Ascending aorta (tissue), 2 donors: ENCODE measurements at regions not wholly inside any gene's neighbourhood (a gene's known extent, or its start where the extent isn't known, plus 50 kb on each side); places are given as distances from the start of the nearest gene placed in this dataset.

Source experiments
- DNase-seq, 2 donors: peaks; one replicate each; pipeline ENCODE4 v3.0.0-alpha.2; 2019; ENCODE audit warnings: low spot score in 2 of 2
- H3K27ac ChIP-seq, 2 donors: fragments of 200-600 bp; sonication (generic); one replicate each; pipeline ENCODE4 v1.5.1; 2016 to 2017; ENCODE audit warnings: mild to moderate bottlenecking in 1 of 2
- H3K27me3 ChIP-seq: fragments of 200-600 bp; sonication (generic); one replicate; pipeline ENCODE4 v1.5.1; 2017
- H3K36me3 ChIP-seq, 2 donors: fragments of 200-600 bp; sonication (generic); one replicate each; pipeline ENCODE4 v1.5.1; 2016
- H3K4me1 ChIP-seq, 2 donors: fragments of 200-600 bp; sonication (generic); one replicate each; pipeline ENCODE4 v1.5.1; 2016 to 2017; ENCODE audit warnings: mild to moderate bottlenecking in 1 of 2
- H3K4me3 ChIP-seq, 2 donors: fragments of 200-600 bp; sonication (generic); one replicate each; pipeline ENCODE4 v1.5.1; 2016 to 2017; ENCODE audit warnings: mild to moderate bottlenecking in 1 of 2
- H3K9me3 ChIP-seq, 2 donors: fragments of 200-600 bp; sonication (generic); one replicate each; pipeline ENCODE4 v1.5.1; 2016
- intact Hi-C: fragments of 100-400 bp; cut with DNase I; formaldehyde crosslinking; loops from one replicate; pipeline ENCODE4 v1.15.1; 2023
- TF ChIP-seq, protein P1 (sequence below), 3 experiments: fragments of 200-600 bp in 2 of 3; fragments of 450-650 bp in 1 of 3; sonication (generic) in 2 of 3; IDR thresholded peaks; one replicate each; pipeline ENCODE4 v1.5.1; 2016 to 2019; ENCODE audit warnings: antibody characterized with exemption in 3 of 3, mild to moderate bottlenecking in 1 of 3, moderate library complexity in 1 of 3

DNA sequence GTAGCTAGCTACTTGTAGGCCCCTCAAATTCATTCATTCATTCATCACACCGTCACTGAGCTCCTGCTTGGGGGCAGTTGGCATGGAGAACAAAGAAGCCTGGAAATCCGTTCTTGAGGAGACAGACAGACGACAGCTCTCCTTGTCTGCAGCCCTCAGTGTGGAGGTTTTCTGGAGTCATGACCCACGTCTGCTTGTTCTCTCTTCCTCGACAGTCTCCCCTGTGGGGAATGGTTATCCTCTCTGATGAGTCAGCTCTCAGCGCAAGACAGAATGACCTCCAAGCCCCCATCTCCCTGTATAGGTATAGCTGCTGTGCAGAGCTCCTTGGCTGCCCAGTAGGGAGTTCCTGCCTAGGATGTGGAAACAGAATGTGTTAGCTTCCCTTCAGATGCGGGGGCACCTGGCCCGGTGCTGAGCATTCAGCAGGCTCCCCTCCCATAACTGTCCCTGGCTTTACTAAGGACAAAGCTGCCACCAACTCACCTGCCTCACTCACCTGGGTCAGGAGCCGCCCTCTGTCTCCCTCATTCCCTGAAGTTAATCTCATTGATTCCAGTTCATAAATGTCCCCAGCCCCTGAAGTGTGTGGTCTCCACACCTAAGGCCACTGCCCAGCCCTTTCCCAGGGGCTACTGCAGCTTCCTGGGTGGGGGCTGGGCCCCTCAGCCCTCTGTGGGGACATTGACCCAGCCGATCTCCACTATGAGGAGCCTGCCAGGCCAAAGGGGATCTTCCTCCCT lies 124.7 kb downstream of the ACKR3 start:
- peaks cover 0 to 11% of the 10 kb centered on the region in 2 donors for H3K4me1 ChIP-seq
- intact Hi-C loops = no loop called here
- no peaks in the 10 kb centered on the region for H3K36me3 ChIP-seq
- DNase-seq = no peak
- TF ChIP-seq, protein P1, sequence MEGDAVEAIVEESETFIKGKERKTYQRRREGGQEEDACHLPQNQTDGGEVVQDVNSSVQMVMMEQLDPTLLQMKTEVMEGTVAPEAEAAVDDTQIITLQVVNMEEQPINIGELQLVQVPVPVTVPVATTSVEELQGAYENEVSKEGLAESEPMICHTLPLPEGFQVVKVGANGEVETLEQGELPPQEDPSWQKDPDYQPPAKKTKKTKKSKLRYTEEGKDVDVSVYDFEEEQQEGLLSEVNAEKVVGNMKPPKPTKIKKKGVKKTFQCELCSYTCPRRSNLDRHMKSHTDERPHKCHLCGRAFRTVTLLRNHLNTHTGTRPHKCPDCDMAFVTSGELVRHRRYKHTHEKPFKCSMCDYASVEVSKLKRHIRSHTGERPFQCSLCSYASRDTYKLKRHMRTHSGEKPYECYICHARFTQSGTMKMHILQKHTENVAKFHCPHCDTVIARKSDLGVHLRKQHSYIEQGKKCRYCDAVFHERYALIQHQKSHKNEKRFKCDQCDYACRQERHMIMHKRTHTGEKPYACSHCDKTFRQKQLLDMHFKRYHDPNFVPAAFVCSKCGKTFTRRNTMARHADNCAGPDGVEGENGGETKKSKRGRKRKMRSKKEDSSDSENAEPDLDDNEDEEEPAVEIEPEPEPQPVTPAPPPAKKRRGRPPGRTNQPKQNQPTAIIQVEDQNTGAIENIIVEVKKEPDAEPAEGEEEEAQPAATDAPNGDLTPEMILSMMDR (IDR thresholded peaks at IDR 0.05) = no peak
- H3K4me3 ChIP-seq = no peak overlapping the region
- no peak overlapping the region for H3K27ac ChIP-seq
- no peaks in the 10 kb centered on the region for H3K27me3 ChIP-seq
- no peaks in the 10 kb centered on the region for H3K9me3 ChIP-seq

DNA sequence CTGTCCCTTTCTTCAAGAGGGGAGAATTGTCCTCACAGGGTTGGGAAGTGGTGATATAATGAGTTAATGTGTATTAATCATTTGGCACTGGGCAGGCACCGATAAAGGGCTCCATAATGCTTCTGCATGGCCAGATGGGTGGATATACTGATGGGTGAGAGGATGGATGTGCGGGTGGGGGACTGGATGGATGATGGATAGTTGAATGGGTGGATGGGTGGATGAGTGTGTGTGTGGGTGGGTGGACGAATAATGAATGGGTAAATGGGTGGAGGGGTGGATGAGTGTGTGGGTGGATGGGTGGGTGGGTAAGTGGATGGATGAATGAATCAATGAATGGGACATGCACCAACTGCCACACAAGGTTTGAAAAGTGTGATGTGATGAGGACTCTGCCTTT lies 127.2 kb downstream of the ACKR3 start:
- Histone ChIP-seq H3K36me3 (no peaks in the 10 kb centered on the region), H3K4me1 (no peaks in the 10 kb centered on the region), H3K9me3 (no peaks in the 10 kb centered on the region), H3K27me3 (no peaks in the 10 kb centered on the region), H3K4me3 (no peak overlapping the region), H3K27ac (no peak overlapping the region)
- no peak for DNase-seq
- TF ChIP-seq, protein P1 (IDR thresholded peaks at IDR 0.05) = no peak
- intact Hi-C loops = no loop called here

DNA sequence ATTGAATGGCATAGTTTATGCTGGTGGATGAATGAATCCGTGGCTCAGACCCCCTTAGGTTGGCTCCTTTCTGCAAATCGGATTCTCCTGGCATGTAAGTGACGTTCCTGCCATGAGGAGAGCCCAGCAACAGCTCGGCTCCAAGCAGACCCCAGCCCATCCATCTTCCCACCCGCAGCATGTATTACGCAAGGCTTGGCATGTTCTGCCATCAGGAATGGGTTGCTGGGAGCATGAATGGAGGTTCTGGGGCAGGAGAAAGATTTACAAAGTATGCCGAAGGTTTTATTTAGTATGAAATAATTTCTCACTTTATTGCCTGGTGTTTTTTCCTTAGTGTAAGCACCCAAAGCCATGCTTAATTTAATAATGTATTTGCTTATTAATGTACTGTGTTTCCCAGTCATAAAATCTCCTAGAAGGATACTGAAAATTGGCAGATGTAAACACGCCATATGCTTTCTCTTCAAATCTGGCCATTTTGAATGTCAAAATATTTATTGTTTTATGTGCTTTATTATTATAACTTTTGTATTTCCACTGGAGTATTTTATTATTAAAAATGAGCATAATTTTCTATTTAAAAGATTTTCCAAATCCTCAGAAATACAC lies 128.5 kb downstream of the ACKR3 start:
- Histone ChIP-seq H3K36me3 (no peaks in the 10 kb centered on the region), H3K9me3 (no peaks in the 10 kb centered on the region), H3K27me3 (no peaks in the 10 kb centered on the region), H3K27ac (no peak overlapping the region), H3K4me1 (no peaks in the 10 kb centered on the region), H3K4me3 (no peak overlapping the region)
- TF ChIP-seq, protein P1 (IDR thresholded peaks at IDR 0.05) = no peak
- intact Hi-C loops = no loop called here
- no peak for DNase-seq

DNA sequence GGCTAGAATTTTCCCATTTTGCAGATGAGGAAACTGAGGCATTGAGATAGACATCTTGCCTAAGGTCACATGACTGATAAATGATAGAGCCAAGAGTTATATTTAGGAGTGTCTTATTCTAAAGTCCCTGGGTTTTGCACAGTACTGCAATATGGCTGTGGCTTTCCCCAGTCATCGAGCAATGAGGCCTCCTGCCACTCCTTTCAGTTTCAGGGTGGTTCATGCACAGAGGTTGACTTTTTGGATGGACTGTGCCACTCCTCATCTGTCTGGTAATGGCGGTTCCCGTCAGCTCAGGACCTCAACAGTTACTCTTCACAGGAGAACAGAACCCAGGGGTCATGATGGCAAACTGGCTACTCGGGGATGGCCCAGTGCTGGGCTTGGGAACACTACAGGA lies 131.1 kb downstream of the ACKR3 start:
- TF ChIP-seq, protein P1 (IDR thresholded peaks at IDR 0.05) = no peak
- no peak for DNase-seq
- Histone ChIP-seq H3K27ac (no peak overlapping the region), H3K36me3 (no peaks in the 10 kb centered on the region), H3K27me3 (no peaks in the 10 kb centered on the region), H3K9me3 (no peaks in the 10 kb centered on the region), H3K4me1 (no peaks in the 10 kb centered on the region), H3K4me3 (no peak overlapping the region)
- intact Hi-C loops = no loop called here

DNA sequence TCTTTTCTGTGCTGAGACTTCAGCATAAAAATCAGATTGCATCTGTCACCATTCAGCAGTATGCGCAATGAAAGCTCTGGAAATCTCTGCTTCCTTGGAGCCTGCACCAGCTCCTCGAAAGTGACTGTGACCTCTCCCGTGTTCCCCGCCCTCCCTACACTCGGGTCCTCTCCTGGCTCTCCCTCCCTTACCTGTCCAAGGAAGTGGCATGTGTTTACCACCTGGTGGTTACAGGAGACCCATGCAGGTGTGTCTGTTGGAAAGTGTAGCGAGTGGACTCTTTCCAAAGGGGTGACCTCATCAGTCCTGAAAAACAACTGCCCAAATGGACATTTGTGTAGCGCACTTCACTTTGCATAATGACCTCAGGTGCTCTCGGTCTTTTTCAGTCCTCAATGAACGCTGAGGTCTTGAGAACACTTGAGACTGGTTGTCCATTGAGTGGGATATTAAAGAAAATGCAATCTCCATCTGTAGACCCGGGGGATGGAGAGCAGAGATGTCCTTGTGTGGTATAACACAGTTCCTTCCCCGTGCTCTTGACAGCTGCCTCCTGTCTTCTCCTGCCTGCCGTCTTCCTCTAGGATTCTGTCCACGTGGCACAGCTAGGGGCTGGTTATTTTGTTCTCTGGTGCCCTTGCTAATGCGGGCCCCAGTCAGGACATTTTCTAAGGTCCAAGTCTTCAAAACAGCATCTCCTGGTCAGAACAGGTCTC lies 133.2 kb downstream of the ACKR3 start:
- TF ChIP-seq, protein P1 (IDR thresholded peaks at IDR 0.05) = no peak
- H3K4me1 ChIP-seq = no peaks in the 10 kb centered on the region
- DNase-seq = no peak
- H3K9me3 ChIP-seq = no peaks in the 10 kb centered on the region
- no peak overlapping the region for H3K27ac ChIP-seq
- H3K36me3 ChIP-seq = no peaks in the 10 kb centered on the region
- H3K4me3 ChIP-seq = no peak overlapping the region
- H3K27me3 ChIP-seq = no peaks in the 10 kb centered on the region
- intact Hi-C loops = no loop called here
